ENCODE measurements at regions not wholly inside any gene's neighbourhood (a gene's known extent, or its start where the extent isn't known, plus 50 kb on each side); places are given as distances from the start of the nearest gene placed in this dataset.
"Not testable (repeated sequence)": the region's sequence is repeated elsewhere in the genome, so short reads cannot be mapped to it uniquely, and the experiment has no call there.

- TF ChIP-seq, protein P1, sequence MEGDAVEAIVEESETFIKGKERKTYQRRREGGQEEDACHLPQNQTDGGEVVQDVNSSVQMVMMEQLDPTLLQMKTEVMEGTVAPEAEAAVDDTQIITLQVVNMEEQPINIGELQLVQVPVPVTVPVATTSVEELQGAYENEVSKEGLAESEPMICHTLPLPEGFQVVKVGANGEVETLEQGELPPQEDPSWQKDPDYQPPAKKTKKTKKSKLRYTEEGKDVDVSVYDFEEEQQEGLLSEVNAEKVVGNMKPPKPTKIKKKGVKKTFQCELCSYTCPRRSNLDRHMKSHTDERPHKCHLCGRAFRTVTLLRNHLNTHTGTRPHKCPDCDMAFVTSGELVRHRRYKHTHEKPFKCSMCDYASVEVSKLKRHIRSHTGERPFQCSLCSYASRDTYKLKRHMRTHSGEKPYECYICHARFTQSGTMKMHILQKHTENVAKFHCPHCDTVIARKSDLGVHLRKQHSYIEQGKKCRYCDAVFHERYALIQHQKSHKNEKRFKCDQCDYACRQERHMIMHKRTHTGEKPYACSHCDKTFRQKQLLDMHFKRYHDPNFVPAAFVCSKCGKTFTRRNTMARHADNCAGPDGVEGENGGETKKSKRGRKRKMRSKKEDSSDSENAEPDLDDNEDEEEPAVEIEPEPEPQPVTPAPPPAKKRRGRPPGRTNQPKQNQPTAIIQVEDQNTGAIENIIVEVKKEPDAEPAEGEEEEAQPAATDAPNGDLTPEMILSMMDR (IDR thresholded peaks at IDR 0.05; ENCODE audit: low read depth, low read length, missing control alignments), result no peak
- in situ Hi-C loops (cut with HindIII; ENCODE audit: low pct_ligation_motif_present, low sequenced_read_pairs), result no loop called here
- Histone ChIP-seq H3K4me3 (ENCODE audit: low read depth, low read length) (no peak overlapping the region), H3K36me3 (replicated peaks) (no peaks in the 10 kb centered on the region), H3K27ac (no peak overlapping the region), H3K27me3 (replicated peaks) (peaks cover 31% of the 10 kb centered on the region)
- DNase-seq, result no peak
Observed at GRCh38 chr22:22058633-22059290, 76.2 kb upstream of the TOP3B start.

- Histone ChIP-seq H3K36me3 (replicated peaks) (no peaks in the 10 kb centered on the region), H3K27ac (no peak overlapping the region), H3K27me3 (replicated peaks) (peaks cover 31% of the 10 kb centered on the region), H3K4me3 (ENCODE audit: low read depth, low read length) (no peak overlapping the region)
- DNase-seq, result no peak
- in situ Hi-C loops (cut with HindIII; ENCODE audit: low pct_ligation_motif_present, low sequenced_read_pairs), result no loop called here
- TF ChIP-seq, protein P1 (IDR thresholded peaks at IDR 0.05; ENCODE audit: low read depth, low read length, missing control alignments), result no peak
Observed at GRCh38 chr22:22057617-22058378, 75.2 kb upstream of the TOP3B start.

GRCh38 chr22:22056809-22057594, 74.4 kb upstream of the TOP3B start:
- in situ Hi-C loops (cut with HindIII; ENCODE audit: low pct_ligation_motif_present, low sequenced_read_pairs); H3K36me3 ChIP-seq (replicated peaks): not testable (repeated sequence)

DNA sequence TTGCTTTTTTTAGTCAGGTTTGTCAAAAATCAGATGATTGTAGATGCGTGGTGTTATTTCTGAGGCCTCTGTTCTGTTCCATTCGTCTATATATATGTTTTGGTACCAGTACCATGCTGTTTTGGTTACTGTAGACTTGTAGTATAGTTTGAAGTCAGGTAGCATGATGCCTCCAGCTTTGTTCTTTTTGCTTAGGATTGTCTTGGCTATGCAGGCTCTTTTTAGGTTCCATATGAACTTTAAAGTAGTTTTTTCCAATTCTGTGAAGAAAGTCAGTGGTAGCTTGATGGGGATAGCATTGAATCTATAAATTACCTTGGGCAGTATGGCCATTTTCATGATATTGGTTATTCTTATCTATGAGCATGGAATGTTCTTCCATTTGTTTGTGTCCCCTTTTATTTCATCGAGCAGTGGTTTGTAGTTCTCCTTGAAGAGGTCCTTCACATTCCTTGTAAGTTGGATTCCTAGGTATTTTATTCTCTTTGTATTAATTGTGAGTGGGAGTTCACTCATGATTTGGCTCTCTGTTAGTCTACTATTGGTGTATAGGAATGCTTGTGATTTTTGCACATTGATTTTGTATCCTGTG, 70.1 kb upstream of the TOP3B start:
- DNase-seq; in situ Hi-C loops (cut with HindIII; ENCODE audit: low pct_ligation_motif_present, low sequenced_read_pairs); H3K36me3 ChIP-seq (replicated peaks); H3K4me3 ChIP-seq (ENCODE audit: low read depth, low read length); H3K27me3 ChIP-seq (replicated peaks); H3K27ac ChIP-seq: not testable (repeated sequence)

More at GRCh38 chr22:22056809-22057594, 74.4 kb upstream of the TOP3B start:
- peaks cover 28% of the 10 kb centered on the region for H3K27me3 ChIP-seq (replicated peaks)
- H3K4me3 ChIP-seq (ENCODE audit: low read depth, low read length); H3K27ac ChIP-seq; DNase-seq: not testable (repeated sequence)

- H3K36me3 ChIP-seq (replicated peaks); H3K27ac ChIP-seq; DNase-seq; H3K4me3 ChIP-seq (ENCODE audit: low read depth, low read length); in situ Hi-C loops (cut with HindIII; ENCODE audit: low pct_ligation_motif_present, low sequenced_read_pairs): not testable (repeated sequence)
- peaks cover 19% of the 10 kb centered on the region for H3K27me3 ChIP-seq (replicated peaks)
Observed at GRCh38 chr22:22051032-22051431, 68.4 kb upstream of the TOP3B start.

DNA sequence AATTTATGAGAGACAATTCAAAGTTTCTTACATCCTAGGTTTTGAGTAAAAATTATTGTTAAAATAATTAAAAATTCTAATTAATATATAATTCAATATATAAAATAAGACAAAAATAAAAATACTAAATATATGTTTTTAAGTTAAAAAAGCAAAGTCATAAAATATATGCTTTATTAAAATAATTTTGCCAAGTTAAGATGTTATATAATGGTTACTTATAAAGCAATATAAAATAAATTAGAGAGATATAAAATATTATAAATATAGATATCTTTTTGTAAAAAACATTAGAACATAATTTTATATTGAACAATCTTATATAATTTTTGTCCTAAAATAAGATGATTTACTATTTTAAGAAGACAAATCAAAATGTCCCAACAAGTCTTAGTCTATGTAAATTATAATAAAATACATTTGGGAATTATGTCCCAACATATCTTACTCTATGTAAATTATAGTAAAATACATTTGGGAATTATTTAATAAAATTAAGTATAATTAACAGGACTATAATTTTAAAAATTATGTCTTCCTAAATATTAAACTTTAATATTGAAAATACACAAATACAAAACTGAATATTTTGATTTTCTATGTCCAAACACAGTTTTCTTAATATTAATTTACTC, 67.7 kb upstream of the TOP3B start:
- Histone ChIP-seq H3K27me3 (replicated peaks) (peaks cover 19% of the 10 kb centered on the region), H3K27ac (no peak overlapping the region), H3K4me3 (ENCODE audit: low read depth, low read length) (no peak overlapping the region), H3K36me3 (replicated peaks) (no peaks in the 10 kb centered on the region)
- TF ChIP-seq, protein P1 (IDR thresholded peaks at IDR 0.05; ENCODE audit: low read depth, low read length, missing control alignments), result no peak
- no peak for DNase-seq
- in situ Hi-C loops (cut with HindIII; ENCODE audit: low pct_ligation_motif_present, low sequenced_read_pairs), result no loop called here

Measured in brain microvascular endothelial cell (primary cell).